GM23338 (cell line): ENCODE measurements at regions not wholly inside any gene's neighbourhood (a gene's known extent, or its start where the extent isn't known, plus 50 kb on each side); places are given as distances from the start of the nearest gene placed in this dataset.
"Not testable (repeated sequence)": the region's sequence is repeated elsewhere in the genome, so short reads cannot be mapped to it uniquely, and the experiment has no call there.

Experiments
- ATAC-seq: fragments of 200-7000 bp; cut with Tn5 transposase; 3 replicates; pipeline ENCODE4 v1.9.1; 2020
- DNase-seq: peaks from one replicate; pipeline ENCODE4 v3.0.0-alpha.2; 2015; ENCODE audit warnings: low spot score
- H2AFZ ChIP-seq: fragments of 200-600 bp; sonication (generic); 2 replicates; pipeline ENCODE4 v1.8.0; 2016; ENCODE audit warnings: antibody characterized with exemption, mild to moderate bottlenecking, moderate library complexity
- H3F3A ChIP-seq: fragments of 200-600 bp; sonication (generic); replicated peaks from 2 replicates; pipeline ENCODE4 v1.8.0; 2017; ENCODE audit warnings: antibody characterized with exemption, mixed run types, low read depth
- H3K27ac ChIP-seq: fragments of 200-600 bp; sonication (generic); 2 replicates; pipeline ENCODE4 v1.6.1; 2016; ENCODE audit warnings: low read depth
- H3K27me3 ChIP-seq: fragments of 200-600 bp; sonication (generic); 2 replicates; pipeline ENCODE4 v1.8.0; 2016; ENCODE audit warnings: mild to moderate bottlenecking, mixed run types, moderate library complexity; ENCODE audit not compliant: insufficient read depth
- H3K36me3 ChIP-seq: fragments of 200-600 bp; sonication (generic); 2 replicates; pipeline ENCODE4 v1.8.0; 2016; ENCODE audit warnings: mild to moderate bottlenecking; ENCODE audit not compliant: insufficient read depth
- H3K4me1 ChIP-seq: fragments of 200-600 bp; sonication (generic); 2 replicates; pipeline ENCODE4 v1.8.0; 2016; ENCODE audit warnings: mild to moderate bottlenecking, moderate library complexity; ENCODE audit not compliant: insufficient read depth
- H3K4me2 ChIP-seq: fragments of 200-600 bp; sonication (generic); 2 replicates; pipeline ENCODE4 v1.7.1; 2017; ENCODE audit warnings: mixed run types
- H3K4me3 ChIP-seq: fragments of 200-600 bp; sonication (generic); 2 replicates; pipeline ENCODE4 v1.6.1; 2016; ENCODE audit warnings: mixed run types
- H3K79me2 ChIP-seq: fragments of 200-600 bp; sonication (generic); replicated peaks from 2 replicates; pipeline ENCODE4 v1.8.0; 2017; ENCODE audit warnings: mild to moderate bottlenecking; ENCODE audit not compliant: insufficient read depth
- H3K9me2 ChIP-seq: fragments of 200-600 bp; sonication (generic); 2 replicates; pipeline ENCODE4 v1.8.0; 2017; ENCODE audit not compliant: insufficient read depth
- H4K20me1 ChIP-seq: fragments of 200-600 bp; sonication (generic); replicated peaks from 2 replicates; pipeline ENCODE4 v1.8.0; 2017; ENCODE audit warnings: mild to moderate bottlenecking; ENCODE audit not compliant: insufficient read depth
- H3K27ac Mint-ChIP-seq: 2 replicates; pipeline ENCODE4 v1.8.0; 2020; ENCODE audit warnings: inconsistent platforms, mild to moderate bottlenecking, moderate library complexity, mixed read lengths
- H3K27me3 Mint-ChIP-seq: 3 replicates; pipeline ENCODE4 v1.8.0; 2022; ENCODE audit warnings: low read depth, mild to moderate bottlenecking, moderate library complexity, mixed read lengths, inconsistent platforms; ENCODE audit not compliant: insufficient read depth, poor library complexity
- H3K36me3 Mint-ChIP-seq: 3 replicates; pipeline ENCODE4 v1.8.0; 2021; ENCODE audit warnings: low read depth, mild to moderate bottlenecking, inconsistent platforms, moderate library complexity, mixed read lengths
- H3K4me1 Mint-ChIP-seq: 3 replicates; pipeline ENCODE4 v1.8.0; 2020; ENCODE audit warnings: mild to moderate bottlenecking, inconsistent platforms, mixed read lengths
- H3K4me3 Mint-ChIP-seq: 3 replicates; pipeline ENCODE4 v1.8.0; 2021; ENCODE audit warnings: moderate library complexity, mild to moderate bottlenecking, inconsistent platforms, mixed read lengths
- H3K9me3 Mint-ChIP-seq: 3 replicates; pipeline ENCODE4 v1.8.0; 2020; ENCODE audit warnings: moderate library complexity, mild to moderate bottlenecking, inconsistent platforms, mixed read lengths
- CTCF ChIP-seq, 2 experiments: fragments of 200-600 bp in 1 of 2; sonication (generic) in 1 of 2; conservative IDR thresholded peaks; 2 replicates each; pipeline versions ENCODE4 v1.5.1 to v1.6.1; 2016 to 2017; ENCODE audit warnings: antibody characterized with exemption in 2 of 2, low read depth in 2 of 2, mild to moderate bottlenecking in 2 of 2, moderate library complexity in 1 of 2
- EZH2 ChIP-seq: fragments of 200-600 bp; sonication (generic); IDR thresholded peaks from one replicate; pipeline ENCODE4 v1.8.0; 2017; ENCODE audit warnings: antibody characterized with exemption, mild to moderate bottlenecking, low read depth; ENCODE audit not compliant: unreplicated experiment
- STAT1 ChIP-seq: IDR thresholded peaks from one replicate; pipeline ENCODE4 v1.6.1; 2016; ENCODE audit warnings: antibody characterized with exemption; ENCODE audit not compliant: unreplicated experiment
- ZNF114 ChIP-seq: fragments of 250-450 bp; sonication (Bioruptor Pico); IDR thresholded peaks from 2 replicates; pipeline ENCODE4 v1.5.0; 2020; ENCODE audit warnings: mild to moderate bottlenecking, moderate library complexity
- TF ChIP-seq, protein P1 (sequence below): IDR thresholded peaks from one replicate; pipeline ENCODE4 v1.6.1; 2018; ENCODE audit warnings: antibody characterized with exemption; ENCODE audit not compliant: unreplicated experiment

GRCh38 chr1:176379626-176380339 is 83.2 kb upstream of the PAPPA2 start (continued):
- TF ChIP-seq, protein P1, sequence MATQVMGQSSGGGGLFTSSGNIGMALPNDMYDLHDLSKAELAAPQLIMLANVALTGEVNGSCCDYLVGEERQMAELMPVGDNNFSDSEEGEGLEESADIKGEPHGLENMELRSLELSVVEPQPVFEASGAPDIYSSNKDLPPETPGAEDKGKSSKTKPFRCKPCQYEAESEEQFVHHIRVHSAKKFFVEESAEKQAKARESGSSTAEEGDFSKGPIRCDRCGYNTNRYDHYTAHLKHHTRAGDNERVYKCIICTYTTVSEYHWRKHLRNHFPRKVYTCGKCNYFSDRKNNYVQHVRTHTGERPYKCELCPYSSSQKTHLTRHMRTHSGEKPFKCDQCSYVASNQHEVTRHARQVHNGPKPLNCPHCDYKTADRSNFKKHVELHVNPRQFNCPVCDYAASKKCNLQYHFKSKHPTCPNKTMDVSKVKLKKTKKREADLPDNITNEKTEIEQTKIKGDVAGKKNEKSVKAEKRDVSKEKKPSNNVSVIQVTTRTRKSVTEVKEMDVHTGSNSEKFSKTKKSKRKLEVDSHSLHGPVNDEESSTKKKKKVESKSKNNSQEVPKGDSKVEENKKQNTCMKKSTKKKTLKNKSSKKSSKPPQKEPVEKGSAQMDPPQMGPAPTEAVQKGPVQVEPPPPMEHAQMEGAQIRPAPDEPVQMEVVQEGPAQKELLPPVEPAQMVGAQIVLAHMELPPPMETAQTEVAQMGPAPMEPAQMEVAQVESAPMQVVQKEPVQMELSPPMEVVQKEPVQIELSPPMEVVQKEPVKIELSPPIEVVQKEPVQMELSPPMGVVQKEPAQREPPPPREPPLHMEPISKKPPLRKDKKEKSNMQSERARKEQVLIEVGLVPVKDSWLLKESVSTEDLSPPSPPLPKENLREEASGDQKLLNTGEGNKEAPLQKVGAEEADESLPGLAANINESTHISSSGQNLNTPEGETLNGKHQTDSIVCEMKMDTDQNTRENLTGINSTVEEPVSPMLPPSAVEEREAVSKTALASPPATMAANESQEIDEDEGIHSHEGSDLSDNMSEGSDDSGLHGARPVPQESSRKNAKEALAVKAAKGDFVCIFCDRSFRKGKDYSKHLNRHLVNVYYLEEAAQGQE, result no peak
- TF ChIP-seq EZH2, result no peak
- no peak for TF ChIP-seq STAT1

GRCh38 chr1:176374967-176375569 is 87.9 kb upstream of the PAPPA2 start:
- Mint-ChIP-seq H3K27ac (no peak overlapping the region), H3K9me3 (no peaks in the 10 kb centered on the region), H3K36me3 (no peaks in the 10 kb centered on the region), H3K4me3 (no peak overlapping the region), H3K4me1 (no peaks in the 10 kb centered on the region), H3K27me3 (no peaks in the 10 kb centered on the region)
- Histone ChIP-seq H2AFZ (no peak overlapping the region), H3K79me2 (no peaks in the 10 kb centered on the region), H3K4me1 (no peaks in the 10 kb centered on the region), H3K27me3 (no peaks in the 10 kb centered on the region), H3K4me3 (no peak overlapping the region), H3K36me3 (no peaks in the 10 kb centered on the region), H3K9me2 (no peaks in the 10 kb centered on the region), H4K20me1 (no peaks in the 10 kb centered on the region), H3K4me2 (no peak overlapping the region), H3K27ac (no peak overlapping the region), H3F3A (no peaks in the 10 kb centered on the region)
- TF ChIP-seq ZNF114 (no peak), CTCF (conservative IDR thresholded peaks at IDR 0.05; ENCODE audit: low read depth in 2 of 2) (peak; percentile 96 to 97)
- DNase-seq, result peak; percentile 92
- peak; percentile 97 for ATAC-seq

DNA sequence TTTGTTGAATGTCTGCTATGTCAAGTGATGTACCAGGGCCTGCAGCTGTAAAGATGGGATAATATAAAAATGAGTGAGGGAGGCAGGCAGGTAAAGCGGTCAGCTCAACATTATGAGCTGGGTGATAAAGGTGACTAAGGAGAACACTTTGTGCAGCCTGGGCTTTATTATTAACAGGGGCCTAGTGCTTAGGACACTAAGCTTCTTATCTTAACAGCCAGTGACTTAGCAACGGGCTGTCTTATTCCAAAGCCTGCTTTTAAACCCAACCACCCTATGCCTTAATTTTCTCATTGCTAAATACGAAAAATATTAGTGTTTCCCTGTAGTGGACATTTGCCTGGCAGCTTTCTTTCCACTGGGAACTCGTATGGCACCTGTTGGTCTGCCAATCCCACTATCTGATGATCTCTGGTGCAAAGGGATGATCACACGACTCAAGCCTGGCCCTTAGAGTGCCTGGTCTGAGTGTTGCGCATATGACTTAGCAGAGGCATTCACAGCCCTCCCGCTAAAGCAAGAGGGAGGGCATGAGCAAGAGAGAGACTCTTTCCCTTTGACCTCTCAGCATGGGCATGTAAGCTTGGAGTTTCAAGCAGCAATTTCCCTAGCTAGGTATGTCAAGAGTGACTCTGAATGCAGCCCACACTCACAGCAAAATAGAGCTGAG is 98.6 kb upstream of the PAPPA2 start:
- H2AFZ ChIP-seq, result no peak overlapping the region
- no peaks in the 10 kb centered on the region for H3K4me1 ChIP-seq
- H3F3A ChIP-seq, result no peaks in the 10 kb centered on the region
- no peak overlapping the region for H3K4me2 ChIP-seq
- H3K27me3 ChIP-seq, result no peaks in the 10 kb centered on the region
- no peak overlapping the region for H3K27ac Mint-ChIP-seq
- peak; percentile 80 for ATAC-seq
- H3K9me2 ChIP-seq, result no peaks in the 10 kb centered on the region
- H3K4me1 Mint-ChIP-seq, result peaks cover 5% of the 10 kb centered on the region; the same call in 2 of the 3 replicates
- peak; percentile 4 for DNase-seq
- H3K27me3 Mint-ChIP-seq, result peaks cover 3% of the 10 kb centered on the region
- H3K4me3 Mint-ChIP-seq, result no peak overlapping the region
- TF ChIP-seq STAT1, result no peak
- no peaks in the 10 kb centered on the region for H4K20me1 ChIP-seq
- H3K79me2 ChIP-seq, result no peaks in the 10 kb centered on the region
- no peaks in the 10 kb centered on the region for H3K36me3 Mint-ChIP-seq
- H3K36me3 ChIP-seq, result no peaks in the 10 kb centered on the region
- H3K4me3 ChIP-seq, result no peak overlapping the region
- H3K27ac ChIP-seq, result no peak overlapping the region
- no peaks in the 10 kb centered on the region; the same call in 2 of the 3 replicates for H3K9me3 Mint-ChIP-seq

- not testable (repeated sequence) for H3K4me1 Mint-ChIP-seq, H3K4me2 ChIP-seq, H3K27me3 Mint-ChIP-seq, H3K4me3 Mint-ChIP-seq, ATAC-seq, H3K9me2 ChIP-seq, H4K20me1 ChIP-seq, H3K79me2 ChIP-seq, H3K27ac Mint-ChIP-seq, DNase-seq, H3K4me3 ChIP-seq, H3F3A ChIP-seq, H3K4me1 ChIP-seq, H3K27me3 ChIP-seq, H2AFZ ChIP-seq, H3K36me3 ChIP-seq, H3K27ac ChIP-seq
- Mint-ChIP-seq H3K9me3 (peaks cover 24% of the 10 kb centered on the region), H3K36me3 (peaks cover 14% of the 10 kb centered on the region; the same call in 1 of the 3 replicates)
Observed at GRCh38 chr1:176349135-176349715, 113.8 kb upstream of the PAPPA2 start.
